ENCODE measurements at regions not wholly inside any gene's neighbourhood (a gene's known extent, or its start where the extent isn't known, plus 50 kb on each side); places are given as distances from the start of the nearest gene placed in this dataset.
"Not testable (repeated sequence)": the region's sequence is repeated elsewhere in the genome, so short reads cannot be mapped to it uniquely, and the experiment has no call there.

GRCh38 chr22:11034660-11034987 is 4493.4 kb upstream of the OR11H1 start:
- TF ChIP-seq ELK1 (IDR thresholded peaks at IDR 0.05; ENCODE audit: borderline replicate concordance, low read depth, low read length); CTCF (conservative IDR thresholded peaks at IDR 0.05; ENCODE audit: low read depth, low read length); POLR2A (IDR thresholded peaks at IDR 0.05; ENCODE audit: low read depth, low read length); MAFK (IDR thresholded peaks at IDR 0.05; ENCODE audit: low read depth, low read length); USF2 (IDR thresholded peaks at IDR 0.05; ENCODE audit: low read depth, low read length); CEBPB (IDR thresholded peaks at IDR 0.05; ENCODE audit: low read depth, low read length); MAZ (IDR thresholded peaks at IDR 0.05; ENCODE audit: borderline replicate concordance, low read depth, low read length); CHD1 (IDR thresholded peaks at IDR 0.05; ENCODE audit: low read depth, low read length); RCOR1 (IDR thresholded peaks at IDR 0.05; ENCODE audit: insufficient replicate concordance, low read length); RAD21 (IDR thresholded peaks at IDR 0.05; ENCODE audit: low read length); SMC3 (IDR thresholded peaks at IDR 0.05; ENCODE audit: low read depth, low read length); FOS (IDR thresholded peaks at IDR 0.05; ENCODE audit: low read depth, low read length); NFE2L2 (IDR thresholded peaks at IDR 0.05; ENCODE audit: low read depth, low read length); RFX5 (IDR thresholded peaks at IDR 0.05; ENCODE audit: low read depth, low read length): not testable (repeated sequence)

All from IMR-90 (cell line).